Endothelial cell of umbilical vein (primary cell): ENCODE measurements at regions not wholly inside any gene's neighbourhood (a gene's known extent, or its start where the extent isn't known, plus 50 kb on each side); places are given as distances from the start of the nearest gene placed in this dataset.

Source experiments
- BruUV-seq: library from RNA; stranded (reverse); fragments of 400-500 nt; replicated peaks from 2 replicates; lab custom pipeline; 2021; lab: Mats Ljungman, UMichigan
- CTCF ChIA-PET: fragments of 300-600, 350-600 bp; sonication (Branson Sonifier 250); formaldehyde crosslinking; loops from one replicate; lab custom pipeline; 2021; ENCODE audit warnings: antibody characterized with exemption, inconsistent platforms; lab: Charles Lee
- POLR2A ChIA-PET: fragments of 300-600, 350-600 bp; sonication (Branson Sonifier 250); formaldehyde crosslinking; loops from one replicate; lab custom pipeline; 2021; ENCODE audit warnings: antibody characterized with exemption, inconsistent platforms; lab: Charles Lee
- DNase-seq: peaks from one replicate; pipeline ENCODE4 v3.0.0-alpha.2; 2011; ENCODE audit warnings: low read depth, low spot score
- FAIRE-seq: peaks from 2 replicates; lab custom pipeline; 2011; peaks lifted over from hg19 to GRCh38; lab: Jason Lieb, UNC
- H2AFZ ChIP-seq: 2 replicates; pipeline ENCODE4 v1.6.0; 2012; ENCODE audit warnings: low read depth, low read length, control low read depth, inconsistent platforms
- H3K27ac ChIP-seq: 2 replicates; pipeline ENCODE4 v1.5.1; 2011; ENCODE audit warnings: low read depth, mild to moderate bottlenecking, control low read depth, low read length, moderate library complexity; ENCODE audit not compliant: insufficient read depth
- H3K27me3 ChIP-seq, 2 experiments: 2 replicates each; pipeline versions ENCODE4 v1.6.0 to v1.6.1; 2011; ENCODE audit warnings: low read length in 2 of 2, mixed read lengths in 1 of 2; ENCODE audit not compliant: control insufficient read depth in 2 of 2, insufficient read depth in 2 of 2
- H3K36me3 ChIP-seq, 2 experiments: 2 replicates in 1 of 2; 3 replicates in 1 of 2; pipeline ENCODE4 v1.5.1; 2011; ENCODE audit warnings: low read length in 2 of 2, mild to moderate bottlenecking in 1 of 2, moderate library complexity in 1 of 2; ENCODE audit not compliant: control insufficient read depth in 2 of 2, insufficient read depth in 2 of 2; ENCODE audit errors: extremely low read depth in 1 of 2
- H3K4me1 ChIP-seq: 3 replicates; pipeline ENCODE4 v1.5.1; 2011; ENCODE audit warnings: mild to moderate bottlenecking, low read length; ENCODE audit not compliant: control insufficient read depth, insufficient read depth; ENCODE audit errors: extremely low read depth
- H3K4me2 ChIP-seq: 2 replicates; pipeline ENCODE4 v1.6.1; 2011; ENCODE audit warnings: low read length, control low read depth, mixed read lengths; ENCODE audit not compliant: insufficient read depth
- H3K4me3 ChIP-seq, 3 experiments: fragments of 200-600 bp in 1 of 3; sonication (generic), shearing (Covaris generic) in 1 of 3; replicated peaks in 1 of 3; 2 replicates each; pipeline ENCODE4 v1.5.1; 2011 to 2016; ENCODE audit warnings: control low read depth in 3 of 3, low read length in 3 of 3, mild to moderate bottlenecking in 2 of 3, inconsistent platforms in 1 of 3, low read depth in 1 of 3, moderate library complexity in 1 of 3; ENCODE audit not compliant: insufficient read depth in 1 of 3
- H3K79me2 ChIP-seq: 2 replicates; pipeline ENCODE4 v1.6.0; 2012; ENCODE audit warnings: low read length, inconsistent platforms; ENCODE audit not compliant: control insufficient read depth, insufficient read depth
- H3K9ac ChIP-seq: replicated peaks from 2 replicates; pipeline ENCODE3; 2011; ENCODE audit warnings: low read length, control low read depth; ENCODE audit not compliant: insufficient read depth; ENCODE audit errors: extremely low read depth
- H3K9me1 ChIP-seq: replicated peaks from 3 replicates; pipeline ENCODE4 v1.6.0; 2011; ENCODE audit warnings: mild to moderate bottlenecking, low read length; ENCODE audit not compliant: control insufficient read depth, insufficient read depth; ENCODE audit errors: extremely low read depth
- H3K9me3 ChIP-seq: replicated peaks from 2 replicates; pipeline ENCODE4 v1.5.1; 2012; ENCODE audit warnings: low read length, inconsistent platforms; ENCODE audit not compliant: control insufficient read depth, insufficient read depth
- H4K20me1 ChIP-seq: replicated peaks from 2 replicates; pipeline ENCODE3; 2011; ENCODE audit warnings: mild to moderate bottlenecking, low read length; ENCODE audit not compliant: control insufficient read depth, insufficient read depth; ENCODE audit errors: extremely low read depth
- CTCF ChIP-seq, 2 donors: IDR thresholded peaks; 1 replicate in 1 of 2; 2 replicates in 1 of 2; pipeline ENCODE4 v1.5.1; 2011; ENCODE audit warnings: low read length in 2 of 2, mild to moderate bottlenecking in 2 of 2, moderate library complexity in 2 of 2, control low read depth in 1 of 2, inconsistent platforms in 1 of 2, low read depth in 1 of 2; ENCODE audit not compliant: insufficient read depth in 1 of 2; ENCODE audit errors: extremely low read depth in 1 of 2
- EZH2 ChIP-seq: IDR thresholded peaks from 2 replicates; pipeline ENCODE4 v1.6.1; 2012; ENCODE audit warnings: borderline replicate concordance, low read depth, mild to moderate bottlenecking, moderate library complexity, low read length, inconsistent platforms; ENCODE audit not compliant: severe bottlenecking
- FOS ChIP-seq: IDR thresholded peaks from 2 replicates; pipeline ENCODE4 v1.6.1; 2011; ENCODE audit warnings: mild to moderate bottlenecking, low read length, moderate library complexity, borderline replicate concordance; ENCODE audit not compliant: insufficient read depth
- GATA2 ChIP-seq: IDR thresholded peaks from 2 replicates; pipeline ENCODE4 v1.7.0; 2011; ENCODE audit warnings: low read depth, mild to moderate bottlenecking, moderate library complexity, mixed read lengths, low read length; ENCODE audit not compliant: insufficient read length, insufficient read depth
- JUN ChIP-seq: IDR thresholded peaks from 2 replicates; pipeline ENCODE4 v1.6.1; 2011; ENCODE audit warnings: borderline replicate concordance, low read depth; ENCODE audit not compliant: insufficient read length, insufficient read depth
- MAX ChIP-seq: IDR thresholded peaks from 2 replicates; pipeline ENCODE4 v1.6.1; 2011; ENCODE audit not compliant: insufficient read depth, insufficient read length
- MYC ChIP-seq: IDR thresholded peaks from one replicate; pipeline ENCODE4 v1.6.1; 2011; ENCODE audit warnings: mild to moderate bottlenecking, low read depth, low read length
- POLR2A ChIP-seq: IDR thresholded peaks from 2 replicates; pipeline ENCODE4 v1.6.1; 2012; ENCODE audit warnings: low read depth, mild to moderate bottlenecking, control low read depth, low read length
- POLR2AphosphoS5 ChIP-seq: IDR thresholded peaks from 2 replicates; pipeline ENCODE4 v1.6.1; 2012; ENCODE audit warnings: low read depth, mild to moderate bottlenecking, control low read depth, low read length, moderate library complexity; ENCODE audit not compliant: insufficient read depth
- dilution Hi-C: fragments of 300-500 bp; cut with MboI; formaldehyde crosslinking; loops from one replicate; pipeline ENCODE4 v1.15.0; 2019; ENCODE audit warnings: low sequenced_read_pairs; ENCODE audit not compliant: extremely low pct_ligation_motif_present
- intact Hi-C: fragments of 100-400 bp; cut with micrococcal nuclease; formaldehyde crosslinking; loops from one replicate; pipeline ENCODE4 v1.10.0; 2022

GRCh38 chr10:113477451-113477850, 75.4 kb upstream of the HABP2 start:
- POLR2A ChIA-PET: no interaction called here
- BruUV-seq: no TSS peak
- Histone ChIP-seq H3K9ac (no peak overlapping the region), H3K36me3 (no peaks in the 10 kb centered on the region), H3K9me3 (peaks cover 5% of the 10 kb centered on the region), H3K4me3 (no peak overlapping the region), H3K4me2 (no peak overlapping the region), H3K4me1 (no peaks in the 10 kb centered on the region), H4K20me1 (no peaks in the 10 kb centered on the region), H2AFZ (no peak overlapping the region), H3K27me3 (no peaks in the 10 kb centered on the region), H3K9me1 (no peaks in the 10 kb centered on the region), H3K27ac (no peak overlapping the region), H3K79me2 (no peaks in the 10 kb centered on the region)
- dilution Hi-C loops: no loop called here
- CTCF ChIA-PET: no interaction called here
- TF ChIP-seq GATA2 (no peak), POLR2A (no peak), MYC (no peak), CTCF (IDR thresholded peaks at IDR 0.05; ENCODE audit: extremely low read depth in 1 of 2, insufficient read depth in 1 of 2, low read depth in 1 of 2, low read length in 2 of 2) (no peak), MAX (no peak), FOS (no peak), EZH2 (no peak), JUN (no peak), POLR2AphosphoS5 (no peak)
- intact Hi-C loops: no loop called here
- DNase-seq (no peak), FAIRE-seq (no peak)
